EH (cell line): ENCODE measurements at regions not wholly inside any gene's neighbourhood (a gene's known extent, or its start where the extent isn't known, plus 50 kb on each side); places are given as distances from the start of the nearest gene placed in this dataset.

Source experiments
- DNase-seq: peaks from one replicate; pipeline ENCODE4 v3.0.0-alpha.2; 2015; ENCODE audit warnings: low read depth

GRCh38 chr9:13395156-13395555, 115.7 kb upstream of the MPDZ start:
- no peak for DNase-seq

DNA sequence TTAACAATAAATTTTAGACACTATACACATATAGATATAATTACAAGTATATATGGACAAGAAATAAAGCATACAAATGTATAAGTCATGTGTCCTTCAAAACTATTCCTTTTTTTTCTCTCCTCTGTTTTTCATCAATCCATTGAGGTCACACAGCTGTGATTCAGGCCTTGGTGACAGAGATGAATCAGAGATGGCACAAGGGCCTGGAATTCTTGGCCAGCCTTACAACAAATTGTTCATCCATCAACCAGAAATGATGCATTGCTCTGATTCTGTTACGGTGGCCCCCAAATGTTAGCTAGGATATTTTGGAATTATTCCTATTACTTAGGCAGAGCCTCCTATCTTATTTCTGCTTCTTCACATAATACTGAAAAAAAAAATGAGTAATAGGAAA, 108.7 kb upstream of the MPDZ start:
- no peak for DNase-seq

DNA sequence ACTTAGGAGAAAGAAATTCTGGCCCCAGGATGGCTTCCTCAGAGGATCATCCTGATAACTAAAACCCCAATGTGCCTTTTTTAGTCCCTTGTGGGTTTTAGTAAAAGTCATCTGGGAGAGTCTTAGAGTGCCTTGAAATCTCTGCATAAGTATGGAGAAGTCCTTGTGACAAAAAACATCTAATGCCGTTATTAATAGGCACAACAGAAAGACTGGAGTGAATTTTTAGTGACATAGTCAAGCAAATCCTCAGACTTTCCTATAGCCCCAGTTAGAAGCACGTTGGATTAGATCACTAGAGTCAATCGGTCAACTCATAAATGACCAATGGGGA, 108.2 kb upstream of the MPDZ start:
- DNase-seq, result no peak

DNA sequence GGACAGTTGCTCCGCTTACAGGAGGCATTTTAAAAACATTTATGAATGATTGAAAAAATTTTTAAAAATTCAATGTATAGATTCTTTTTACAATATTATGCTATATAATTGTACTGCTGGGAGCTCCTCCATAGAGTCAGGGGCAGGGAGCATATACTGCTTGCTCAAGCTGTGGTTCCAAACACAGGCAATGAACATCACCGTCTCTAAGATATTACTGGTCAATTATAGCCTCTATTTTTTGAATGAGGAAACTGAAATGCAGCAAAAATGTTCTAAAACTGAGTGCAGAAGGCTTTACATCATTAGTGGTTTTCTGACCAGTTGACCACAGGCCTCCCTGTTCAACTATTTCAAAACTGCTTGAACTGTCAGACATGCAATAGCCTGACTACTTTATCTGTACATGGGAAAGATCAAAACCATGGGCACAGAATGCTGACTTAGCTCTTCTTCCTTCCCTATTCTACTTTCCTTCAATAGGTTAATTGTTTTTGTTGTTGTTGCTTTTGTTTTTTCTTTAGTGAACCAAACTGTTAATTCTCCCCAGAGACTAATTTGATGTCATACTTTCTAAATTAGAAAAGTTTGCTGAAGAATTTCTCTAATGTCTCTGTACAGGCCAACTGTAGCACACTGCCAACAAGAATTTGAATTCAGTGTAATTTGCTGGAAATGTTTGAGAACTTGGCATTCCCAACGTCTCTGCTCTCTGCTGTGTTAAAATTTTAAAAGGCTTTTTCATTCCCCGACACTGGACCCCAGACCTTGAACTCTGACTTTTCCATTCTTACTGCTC, 107.6 kb upstream of the MPDZ start:
- peak; percentile 43 for DNase-seq

GRCh38 chr9:13386316-13386715, 106.8 kb upstream of the MPDZ start:
- no peak for DNase-seq

- no peak for DNase-seq
These were observed 104.4 kb upstream of the MPDZ start for GRCh38 chr9:13383855-13384254.

DNA sequence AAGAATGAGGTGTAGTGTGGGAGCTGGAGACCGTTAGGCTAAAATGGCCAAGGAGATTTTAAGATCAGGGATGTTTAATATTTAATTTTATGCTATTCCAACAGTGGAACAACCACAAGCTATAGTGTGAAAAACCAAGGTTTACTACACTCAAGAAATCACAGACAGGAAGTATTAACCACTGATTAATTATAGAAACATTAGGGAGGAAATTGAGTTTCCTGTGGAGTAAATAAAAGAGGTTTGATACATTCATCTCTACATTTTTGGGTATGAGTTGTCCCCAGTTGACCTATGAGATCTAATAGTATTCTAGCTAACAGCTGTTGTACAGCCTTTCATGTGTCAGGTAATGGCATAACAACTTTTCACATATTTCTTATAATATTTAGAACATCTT, 103.7 kb upstream of the MPDZ start:
- DNase-seq, result no peak

DNA sequence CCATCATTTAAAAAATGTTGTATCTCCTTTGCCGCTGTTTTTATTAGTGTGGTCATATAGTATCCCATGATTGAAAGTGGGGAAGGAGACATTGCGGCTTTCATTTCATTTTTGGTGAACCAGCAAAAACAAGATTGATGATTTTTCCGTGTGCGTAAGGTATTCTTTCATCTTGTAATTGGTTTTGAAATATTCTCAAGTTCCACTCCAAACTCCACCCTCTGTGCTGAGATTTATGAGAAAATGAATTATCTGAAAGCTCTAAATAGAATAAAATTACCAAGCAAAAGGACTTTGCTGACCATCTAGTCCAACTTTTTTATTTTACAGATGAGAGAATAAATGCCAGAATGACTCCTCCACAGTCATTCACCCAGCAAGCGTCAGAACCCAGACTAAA, 103.1 kb upstream of the MPDZ start:
- no peak for DNase-seq

DNA sequence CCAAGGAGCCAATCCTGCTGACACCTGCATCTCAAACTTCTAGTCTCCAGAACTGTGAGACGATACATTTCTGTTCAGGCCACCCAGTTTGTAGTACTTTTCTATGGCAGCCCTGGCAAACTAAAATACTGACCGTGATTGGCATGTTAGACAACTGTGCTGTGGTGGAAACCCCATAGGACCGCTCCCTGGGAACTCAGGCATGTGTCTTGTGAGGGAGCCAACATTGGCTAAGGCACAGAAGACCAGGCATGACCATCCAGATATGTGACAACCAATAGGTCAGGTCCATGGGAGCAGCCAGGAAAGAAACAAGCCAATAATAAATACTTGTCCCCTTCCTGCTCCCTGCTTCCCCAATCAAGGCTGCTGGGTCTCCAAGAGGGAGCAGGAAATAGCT, 101.4 kb upstream of the MPDZ start:
- DNase-seq, result no peak

DNA sequence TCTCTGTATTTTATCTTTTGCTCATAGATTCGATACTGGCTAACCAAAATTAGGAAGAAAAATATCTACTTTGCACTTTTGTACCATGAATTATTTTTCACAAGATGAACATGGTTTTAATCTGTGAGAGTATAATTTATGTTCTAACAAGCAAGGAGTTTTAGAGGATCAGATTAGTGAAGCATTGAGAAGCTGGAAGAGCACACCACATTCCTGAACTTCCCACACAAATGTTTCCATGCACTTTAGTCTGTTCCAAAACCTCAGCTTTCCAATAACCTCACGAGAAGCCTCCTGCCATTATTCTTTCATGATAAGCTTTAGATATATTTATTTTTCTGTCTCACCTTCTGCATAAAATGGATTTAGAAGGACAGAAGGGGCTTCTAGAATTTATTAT, 98.7 kb upstream of the MPDZ start:
- peak; percentile 15 for DNase-seq

DNA sequence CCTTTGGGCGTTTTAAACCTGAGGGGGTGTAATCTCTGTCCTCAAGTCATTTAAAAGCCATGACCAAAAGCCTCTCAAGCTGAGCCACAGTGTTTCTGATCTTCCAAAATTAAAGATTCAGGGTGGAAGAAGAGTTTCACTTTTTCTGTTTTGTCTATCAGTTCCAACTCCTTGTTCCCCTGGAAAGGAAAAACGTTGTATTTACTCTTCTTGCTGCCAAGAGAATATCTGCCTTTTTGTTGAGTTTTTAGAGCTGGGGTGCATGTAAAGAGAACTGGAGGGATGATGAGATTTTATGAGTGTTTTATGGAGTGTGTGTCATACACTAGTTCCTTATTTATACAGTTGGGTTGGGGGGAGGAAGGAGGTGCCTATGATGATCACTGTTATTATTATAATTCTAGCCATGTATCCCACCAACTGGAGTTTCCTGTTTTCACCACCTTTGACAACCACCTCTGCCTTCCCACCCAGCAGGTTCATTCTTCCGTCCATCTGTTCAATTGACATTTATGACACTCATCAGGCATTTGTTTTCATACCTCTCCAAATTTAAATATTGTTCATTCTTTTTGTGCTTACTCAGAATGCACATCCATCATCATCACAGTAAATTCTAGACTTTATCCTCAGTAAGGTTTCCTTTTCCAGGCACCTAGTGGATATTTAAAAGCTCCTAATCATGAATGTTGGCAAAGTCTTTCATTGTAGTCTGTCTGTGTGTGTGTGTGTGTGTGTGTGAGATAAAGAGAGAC, 97.9 kb upstream of the MPDZ start:
- DNase-seq, result no peak

DNA sequence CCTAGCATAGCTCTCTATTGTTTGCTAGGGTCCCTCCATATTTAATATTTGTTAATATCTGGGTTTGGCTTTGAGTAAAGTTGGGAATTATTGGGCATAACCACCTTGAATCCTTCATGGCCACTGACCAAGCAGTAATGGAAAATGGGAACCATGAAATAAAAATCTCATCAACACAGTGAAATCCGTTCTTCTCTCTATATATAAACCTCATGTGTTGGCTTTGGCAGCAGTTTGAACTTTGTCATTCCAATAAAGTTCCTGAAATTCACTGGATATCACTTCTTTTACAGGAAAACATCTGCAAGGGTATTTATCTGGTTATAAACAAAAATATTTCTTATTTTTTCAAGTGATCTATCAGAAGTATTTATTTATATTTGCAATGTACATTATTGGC, 93.0 kb upstream of the MPDZ start:
- no peak for DNase-seq

DNA sequence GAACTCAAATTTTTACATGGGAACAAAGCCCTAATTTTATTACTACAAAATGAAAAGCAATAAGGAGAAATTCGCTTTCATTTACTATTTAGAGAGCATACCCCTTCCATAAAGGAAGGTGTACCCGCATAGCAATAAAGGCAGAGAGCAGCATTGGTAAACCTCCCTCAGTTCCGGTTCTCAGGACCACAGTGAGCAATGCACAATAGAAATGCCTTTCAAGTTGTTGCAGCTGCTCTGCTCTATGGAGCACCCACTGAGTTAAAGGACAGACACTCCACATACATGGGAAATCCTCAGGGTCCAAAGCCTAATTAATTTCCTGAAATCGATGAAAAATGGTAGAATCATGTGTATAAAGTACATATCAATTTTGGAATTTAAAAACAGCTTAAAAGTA, 89.9 kb upstream of the MPDZ start:
- no peak for DNase-seq

DNA sequence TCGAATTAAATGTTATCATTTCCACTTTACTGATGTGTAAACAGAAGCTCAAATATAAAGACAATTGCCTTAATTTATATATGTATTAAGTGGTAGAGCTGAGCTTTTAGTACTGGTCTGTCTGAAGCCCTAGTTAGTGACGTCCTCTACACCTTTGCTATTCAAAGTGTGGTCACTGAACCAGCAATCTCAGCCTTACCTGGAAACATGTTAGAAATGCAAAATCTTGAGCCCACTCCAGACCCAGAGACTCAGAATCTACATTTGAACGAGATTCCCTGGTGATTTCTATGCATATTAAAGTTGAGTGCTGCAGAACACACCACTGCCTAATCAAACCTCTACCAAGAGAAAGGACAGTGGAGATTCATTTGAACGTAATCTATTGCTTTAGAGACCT, 88.3 kb upstream of the MPDZ start:
- DNase-seq, result no peak

DNA sequence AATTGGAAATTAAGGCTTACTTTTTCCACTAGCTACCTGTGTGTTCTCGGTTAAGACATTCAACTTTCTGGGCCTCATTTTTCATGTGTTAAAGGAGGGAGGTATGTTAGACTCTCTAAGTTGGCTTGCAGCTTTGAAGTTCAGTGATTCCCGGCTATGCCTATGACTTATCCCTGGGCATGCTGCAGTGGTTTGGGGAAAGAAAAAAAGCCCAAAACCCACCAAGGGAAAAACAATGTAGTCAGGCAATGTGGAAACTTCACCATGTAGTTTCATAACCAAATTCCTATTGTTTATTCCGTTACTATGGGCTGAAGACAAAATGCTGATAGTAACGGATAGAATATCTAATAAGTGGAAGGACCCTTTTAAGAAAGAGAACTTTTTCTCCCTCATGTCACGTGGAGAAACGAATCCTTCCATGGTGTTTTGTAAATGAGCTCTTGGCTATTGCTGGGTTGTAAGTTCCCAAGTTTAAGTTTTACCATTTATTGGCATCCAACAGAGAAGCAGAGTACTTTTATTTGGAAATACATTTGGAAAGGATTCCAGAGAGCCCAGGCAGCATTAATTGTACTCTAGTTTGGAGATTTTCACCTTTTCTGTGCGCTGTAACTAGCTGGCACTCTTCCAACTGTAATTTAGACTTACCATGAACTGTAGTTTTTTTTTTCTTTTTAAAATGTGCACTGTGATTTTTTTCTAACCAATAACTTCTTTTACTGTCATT, 84.9 kb upstream of the MPDZ start:
- DNase-seq, result no peak

DNA sequence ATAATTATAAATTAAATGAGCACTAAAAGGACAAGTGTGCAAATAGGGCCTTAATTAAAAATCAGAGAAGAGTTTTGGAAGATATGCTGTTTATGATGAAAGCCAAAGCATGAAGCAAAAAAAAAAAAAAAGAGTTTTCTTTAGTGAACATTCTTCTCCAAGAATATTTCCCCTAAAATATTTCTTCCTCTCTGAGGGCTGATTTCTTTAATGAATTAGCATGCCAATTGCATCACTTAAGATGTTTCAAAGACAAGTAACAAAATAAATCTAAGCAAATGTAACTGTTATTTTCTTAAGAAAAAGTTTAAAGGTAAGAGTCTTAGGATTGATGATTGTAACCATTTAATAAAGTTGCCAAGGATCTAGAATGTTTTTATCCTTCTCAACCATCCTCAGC, 81.6 kb upstream of the MPDZ start:
- DNase-seq, result peak; percentile 28

GRCh38 chr9:13360188-13360587, 80.7 kb upstream of the MPDZ start:
- peak; percentile 12 for DNase-seq

DNA sequence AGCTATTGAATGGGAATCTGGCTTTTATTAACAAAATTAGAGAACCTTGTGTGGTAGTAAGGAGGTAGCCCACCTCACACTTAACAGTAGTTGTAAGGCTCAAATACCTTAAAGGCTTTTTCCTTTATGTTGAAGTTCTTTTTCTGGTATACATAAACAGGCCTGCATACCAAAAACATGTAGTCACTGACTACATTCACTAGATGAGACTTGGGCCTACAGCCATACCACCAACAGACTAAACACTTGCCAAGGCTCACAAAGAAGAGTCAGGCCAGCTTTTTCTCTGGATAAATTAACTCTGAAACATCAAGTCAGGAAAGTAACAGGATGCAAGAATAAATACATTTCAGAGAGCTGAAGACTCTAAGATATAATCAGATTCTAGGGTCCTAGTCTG, 78.6 kb upstream of the MPDZ start:
- peak; percentile 88 for DNase-seq

DNA sequence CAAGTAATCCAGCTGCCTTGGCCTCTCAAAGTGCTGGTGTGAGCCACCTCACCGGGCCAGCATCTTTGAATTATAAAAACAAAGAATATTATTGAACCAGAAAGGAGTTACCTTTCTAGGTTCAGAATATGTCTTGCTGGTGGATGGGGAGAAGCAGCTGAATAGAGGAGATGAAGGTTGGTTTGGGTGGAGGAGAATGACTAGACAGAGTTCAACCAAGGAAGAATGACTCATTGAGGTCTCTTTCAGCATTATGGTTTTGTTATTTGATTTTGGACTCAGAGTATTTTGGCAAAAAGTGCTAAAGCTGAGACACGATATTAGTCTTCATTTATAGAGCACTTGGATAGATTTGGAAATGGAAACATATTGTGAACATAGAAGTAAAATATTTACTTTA, 75.2 kb upstream of the MPDZ start:
- peak; percentile 32 for DNase-seq

DNA sequence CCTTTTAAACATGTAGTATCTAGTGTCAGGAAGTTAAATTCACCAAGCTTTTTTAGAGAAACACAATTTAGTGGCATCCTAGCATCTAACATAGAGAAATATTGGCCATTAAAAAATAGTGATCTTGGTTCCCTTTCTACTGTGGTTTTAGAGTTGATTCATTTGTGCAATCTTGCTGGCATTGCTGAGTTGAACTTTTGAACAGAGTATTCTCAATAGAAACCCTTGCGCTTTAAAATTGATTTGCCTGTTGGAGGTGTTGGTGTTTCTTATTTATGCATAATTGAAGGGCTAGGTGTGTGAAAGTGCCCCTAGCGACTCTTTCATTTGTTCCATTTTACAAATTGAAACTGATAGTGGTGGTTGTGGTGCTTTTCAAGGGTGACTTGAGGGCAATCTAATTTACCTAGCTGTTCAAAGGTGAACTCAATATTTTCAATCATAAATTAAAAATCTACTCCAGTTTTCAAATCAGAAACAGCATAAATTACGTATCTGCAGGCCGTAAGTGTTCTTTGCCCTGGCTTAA, 73.0 kb upstream of the MPDZ start:
- DNase-seq, result no peak

- peak; percentile 60 for DNase-seq
These were observed 72.4 kb upstream of the MPDZ start for GRCh38 chr9:13351778-13352386.

- no peak for DNase-seq
These were observed 53.1 kb upstream of the MPDZ start for GRCh38 chr9:13332571-13332970.

DNA sequence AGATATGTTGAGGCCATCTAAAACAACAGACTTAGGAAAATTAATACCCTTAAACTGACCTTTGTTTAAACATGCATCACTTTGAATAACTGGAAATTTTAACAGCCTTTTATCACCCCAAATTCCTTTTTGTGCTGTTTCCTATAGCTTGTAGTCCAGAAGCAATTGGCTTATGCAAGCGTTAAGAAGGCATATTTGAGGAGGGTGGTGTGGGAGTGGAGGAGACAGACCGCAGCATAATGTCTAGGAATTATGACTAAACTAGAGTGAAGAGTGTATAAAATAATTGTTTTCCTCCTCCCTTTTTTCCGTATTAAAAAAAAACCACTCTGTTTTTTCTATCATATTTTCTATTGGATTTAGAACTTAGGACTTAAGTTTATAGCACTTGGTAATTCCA, 51.8 kb upstream of the MPDZ start:
- no peak for DNase-seq
